Mesenchymal stem cell (in vitro differentiated cells and primary cell): ENCODE measurements at regions not wholly inside any gene's neighbourhood (a gene's known extent, or its start where the extent isn't known, plus 50 kb on each side); places are given as distances from the start of the nearest gene placed in this dataset.
"Not testable (repeated sequence)": the region's sequence is repeated elsewhere in the genome, so short reads cannot be mapped to it uniquely, and the experiment has no call there.

ENCODE experiments used
- DNase-seq: peaks from one replicate; pipeline ENCODE4 v3.0.0-alpha.2; 2013
- H2AFZ ChIP-seq: one replicate; pipeline ENCODE4 v1.6.1; 2013; ENCODE audit warnings: low read depth, mild to moderate bottlenecking, control low read depth, inconsistent platforms, low read length, moderate library complexity
- H2AK5ac ChIP-seq: 2 replicates; pipeline ENCODE4 v1.6.1; 2013; ENCODE audit warnings: low read length, moderate library complexity, mild to moderate bottlenecking, inconsistent platforms; ENCODE audit not compliant: severe bottlenecking
- H2BK120ac ChIP-seq: one replicate; pipeline ENCODE4 v1.6.1; 2013; ENCODE audit warnings: low read depth, mild to moderate bottlenecking, inconsistent platforms, low read length, moderate library complexity
- H2BK12ac ChIP-seq, 2 experiments: one replicate each; pipeline ENCODE4 v1.6.1; 2013; ENCODE audit warnings: inconsistent platforms in 2 of 2, low read length in 2 of 2, mild to moderate bottlenecking in 2 of 2, moderate library complexity in 2 of 2, control low read depth in 1 of 2
- H2BK15ac ChIP-seq: one replicate; pipeline ENCODE4 v1.6.1; 2013; ENCODE audit warnings: mild to moderate bottlenecking, low read depth, inconsistent platforms; ENCODE audit not compliant: poor library complexity, severe bottlenecking
- H2BK5ac ChIP-seq: 2 replicates; pipeline ENCODE4 v1.6.1; 2013; ENCODE audit warnings: low read depth, mild to moderate bottlenecking, low read length, control low read depth, inconsistent platforms; ENCODE audit not compliant: poor library complexity, severe bottlenecking
- H3K14ac ChIP-seq, 2 experiments: one replicate each; pipeline ENCODE4 v1.6.1; 2013; ENCODE audit warnings: inconsistent platforms in 2 of 2, low read length in 2 of 2, control low read depth in 1 of 2, mild to moderate bottlenecking in 1 of 2, moderate library complexity in 1 of 2
- H3K18ac ChIP-seq, 2 experiments: one replicate each; pipeline ENCODE4 v1.6.1; 2013; ENCODE audit warnings: inconsistent platforms in 2 of 2, low read length in 2 of 2, control low read depth in 1 of 2, low read depth in 1 of 2, mild to moderate bottlenecking in 1 of 2
- H3K23ac ChIP-seq, 2 experiments: one replicate each; pipeline ENCODE4 v1.6.1; 2013; ENCODE audit warnings: inconsistent platforms in 2 of 2, low read length in 2 of 2, mild to moderate bottlenecking in 2 of 2, moderate library complexity in 2 of 2, control low read depth in 1 of 2
- H3K27ac ChIP-seq: 2 replicates; pipeline ENCODE4 v1.5.1; 2013; ENCODE audit warnings: mild to moderate bottlenecking, moderate library complexity, low read length, control low read depth, inconsistent platforms; ENCODE audit not compliant: poor library complexity, severe bottlenecking
- H3K27me3 ChIP-seq, 2 experiments: 2 replicates each; pipeline versions ENCODE4 v1.6.1 to v1.7.0; 2013; ENCODE audit warnings: low read length in 2 of 2, mild to moderate bottlenecking in 2 of 2, moderate library complexity in 2 of 2, control low read depth in 1 of 2, inconsistent platforms in 1 of 2; ENCODE audit not compliant: control insufficient read depth in 1 of 2, insufficient read depth in 1 of 2
- H3K36me3 ChIP-seq, 2 experiments: 2 replicates each; pipeline versions ENCODE4 v1.6.1 to v1.7.0; 2013; ENCODE audit warnings: low read length in 2 of 2, control low read depth in 1 of 2, inconsistent platforms in 1 of 2, low read depth in 1 of 2, mild to moderate bottlenecking in 1 of 2; ENCODE audit not compliant: insufficient read depth in 2 of 2, control insufficient read depth in 1 of 2
- H3K4ac ChIP-seq, 2 experiments: one replicate each; pipeline ENCODE4 v1.6.1; 2013; ENCODE audit warnings: inconsistent platforms in 2 of 2, low read length in 2 of 2, mild to moderate bottlenecking in 2 of 2, moderate library complexity in 2 of 2, control low read depth in 1 of 2, low read depth in 1 of 2
- H3K4me1 ChIP-seq: 2 replicates; pipeline ENCODE4 v1.6.1; 2013; ENCODE audit warnings: low read depth, low read length, control low read depth; ENCODE audit not compliant: control insufficient read depth, insufficient read depth
- H3K4me2 ChIP-seq: 2 replicates; pipeline ENCODE4 v1.6.1; 2013; ENCODE audit warnings: low read length, mild to moderate bottlenecking, inconsistent platforms; ENCODE audit not compliant: poor library complexity, severe bottlenecking
- H3K4me3 ChIP-seq, 2 experiments: 2 replicates each; pipeline versions ENCODE4 v1.5.1 to v1.7.0; 2013; ENCODE audit warnings: low read length in 2 of 2, mild to moderate bottlenecking in 2 of 2, control low read depth in 1 of 2, low read depth in 1 of 2; ENCODE audit not compliant: insufficient read depth in 1 of 2
- H3K79me1 ChIP-seq: replicated peaks from 2 replicates; pipeline ENCODE4 v1.6.1; 2013; ENCODE audit warnings: mild to moderate bottlenecking, control low read depth, low read length, inconsistent platforms; ENCODE audit not compliant: poor library complexity, severe bottlenecking
- H3K9ac ChIP-seq: 2 replicates; pipeline ENCODE4 v1.7.0; 2013; ENCODE audit warnings: mild to moderate bottlenecking, low read length, moderate library complexity
- H3K9me3 ChIP-seq: 2 replicates; pipeline ENCODE4 v1.7.0; 2013; ENCODE audit warnings: mild to moderate bottlenecking, low read length; ENCODE audit not compliant: control insufficient read depth
- H4K8ac ChIP-seq: one replicate; pipeline ENCODE4 v1.6.1; 2013; ENCODE audit warnings: inconsistent platforms, mild to moderate bottlenecking, low read length, moderate library complexity
- H4K91ac ChIP-seq: one replicate; pipeline ENCODE4 v1.6.1; 2013; ENCODE audit warnings: mild to moderate bottlenecking, low read length, inconsistent platforms
- WGBS: methylation state at CpG from one replicate; pipeline ENCODE4 v1.1.7; 2013; ENCODE audit warnings: mixed read lengths; 5-methylcytosine and 5-hydroxymethylcytosine counted together

- not testable (repeated sequence) for H3K4me1 ChIP-seq, H3K27me3 ChIP-seq, H3K4me3 ChIP-seq, H3K23ac ChIP-seq, H2AK5ac ChIP-seq, H2BK12ac ChIP-seq, H2AFZ ChIP-seq, H2BK5ac ChIP-seq, H2BK15ac ChIP-seq, H4K91ac ChIP-seq, H3K79me1 ChIP-seq, H3K4ac ChIP-seq, H3K14ac ChIP-seq, H2BK120ac ChIP-seq, DNase-seq, H3K9ac ChIP-seq, H3K4me2 ChIP-seq, H3K27ac ChIP-seq, H3K18ac ChIP-seq, H3K9me3 ChIP-seq, H3K36me3 ChIP-seq, H4K8ac ChIP-seq
- WGBS = 67% methylated on average over 2 of the region's 4 CpGs
These were observed 368.6 kb downstream of the ZNF33B start for GRCh38 chr10:42269788-42270187.

GRCh38 chr10:42263259-42263658 lies 375.1 kb downstream of the ZNF33B start:
- not testable (repeated sequence) for H3K18ac ChIP-seq, H3K14ac ChIP-seq, H3K79me1 ChIP-seq, H2AFZ ChIP-seq, H2BK120ac ChIP-seq, H3K27me3 ChIP-seq, H2AK5ac ChIP-seq, H2BK5ac ChIP-seq, H2BK12ac ChIP-seq, H2BK15ac ChIP-seq, DNase-seq, H3K4me2 ChIP-seq, H3K27ac ChIP-seq, H3K36me3 ChIP-seq, H3K23ac ChIP-seq, H4K8ac ChIP-seq, H3K4me3 ChIP-seq, H3K9ac ChIP-seq, H4K91ac ChIP-seq, H3K4ac ChIP-seq, H3K9me3 ChIP-seq, H3K4me1 ChIP-seq
- no CpG with 5 or more reads among the region's 6 CpGs for WGBS

GRCh38 chr10:42243002-42243401 lies 395.4 kb downstream of the ZNF33B start:
- H3K79me1 ChIP-seq, H2BK5ac ChIP-seq, H3K4me3 ChIP-seq, H2AFZ ChIP-seq, H3K23ac ChIP-seq, H4K8ac ChIP-seq, H4K91ac ChIP-seq, DNase-seq, H3K36me3 ChIP-seq, H3K9me3 ChIP-seq, H3K9ac ChIP-seq, H3K27ac ChIP-seq, H2BK12ac ChIP-seq, H3K18ac ChIP-seq, H3K4ac ChIP-seq, H3K4me2 ChIP-seq, H3K27me3 ChIP-seq, H3K14ac ChIP-seq, H2AK5ac ChIP-seq, H3K4me1 ChIP-seq, H2BK15ac ChIP-seq, H2BK120ac ChIP-seq: not testable (repeated sequence)
- 99% methylated on average over 12 of the region's 53 CpGs for WGBS

- no peak overlapping the region for H3K14ac ChIP-seq
- no peak overlapping the region for H2BK120ac ChIP-seq
- no peak overlapping the region for H3K23ac ChIP-seq
- no peak overlapping the region for H4K8ac ChIP-seq
- H2AFZ ChIP-seq = no peak overlapping the region
- H3K4me1 ChIP-seq = no peaks in the 10 kb centered on the region
- H3K9me3 ChIP-seq = no peaks in the 10 kb centered on the region
- no peaks in the 10 kb centered on the region for H3K27me3 ChIP-seq
- no peak overlapping the region for H3K4me3 ChIP-seq
- no peak overlapping the region for H2BK15ac ChIP-seq
- H3K18ac ChIP-seq = no peak overlapping the region
- no peak overlapping the region for H4K91ac ChIP-seq
- no peak overlapping the region for H2BK5ac ChIP-seq
- H2BK12ac ChIP-seq = no peak overlapping the region
- no peak overlapping the region for H3K4me2 ChIP-seq
- WGBS = 95% methylated on average over 84 of the region's 85 CpGs
- no peak overlapping the region for H3K9ac ChIP-seq
- H3K27ac ChIP-seq = no peak overlapping the region
- H3K36me3 ChIP-seq = no peaks in the 10 kb centered on the region
- DNase-seq = no peak
- no peaks in the 10 kb centered on the region for H3K79me1 ChIP-seq
- no peak overlapping the region for H2AK5ac ChIP-seq
- H3K4ac ChIP-seq = no peak overlapping the region
These were observed 396.1 kb downstream of the ZNF33B start for GRCh38 chr10:42242135-42242805.
